ENCODE measurements at regions not wholly inside any gene's neighbourhood (a gene's known extent, or its start where the extent isn't known, plus 50 kb on each side); places are given as distances from the start of the nearest gene placed in this dataset.

- no peak for TF ChIP-seq CTCF (IDR thresholded peaks at IDR 0.05; ENCODE audit: partially characterized antibody, unreplicated experiment)
- no peak for DNase-seq
- H3K4me3 Mint-ChIP-seq (ENCODE audit: unreplicated experiment): no peak overlapping the region
- H3K9me3 Mint-ChIP-seq (ENCODE audit: unreplicated experiment): peaks cover 1% of the 10 kb centered on the region
- H3K36me3 Mint-ChIP-seq (ENCODE audit: unreplicated experiment): no peaks in the 10 kb centered on the region
- no peaks in the 10 kb centered on the region for H3K27me3 Mint-ChIP-seq (ENCODE audit: unreplicated experiment)
- no peak overlapping the region for H3K27ac Mint-ChIP-seq (ENCODE audit: unreplicated experiment)
- H3K4me1 Mint-ChIP-seq (ENCODE audit: low read depth, unreplicated experiment): peaks cover 6% of the 10 kb centered on the region
Measured at GRCh38 chr2:150885236-150885635, 376.4 kb downstream of the RBM43 start.

GRCh38 chr2:150883613-150883895 lies 378.1 kb downstream of the RBM43 start:
- Mint-ChIP-seq H3K4me1 (ENCODE audit: low read depth, unreplicated experiment) (peaks cover 3% of the 10 kb centered on the region), H3K9me3 (ENCODE audit: unreplicated experiment) (peaks cover 1% of the 10 kb centered on the region), H3K27ac (ENCODE audit: unreplicated experiment) (no peak overlapping the region), H3K27me3 (ENCODE audit: unreplicated experiment) (no peaks in the 10 kb centered on the region), H3K4me3 (ENCODE audit: unreplicated experiment) (no peak overlapping the region), H3K36me3 (ENCODE audit: unreplicated experiment) (no peaks in the 10 kb centered on the region)
- DNase-seq: no peak
- no peak for TF ChIP-seq CTCF (IDR thresholded peaks at IDR 0.05; ENCODE audit: partially characterized antibody, unreplicated experiment)

- TF ChIP-seq CTCF (IDR thresholded peaks at IDR 0.05; ENCODE audit: partially characterized antibody, unreplicated experiment): no peak
- no peak overlapping the region for H3K4me3 Mint-ChIP-seq (ENCODE audit: unreplicated experiment)
- no peaks in the 10 kb centered on the region for H3K36me3 Mint-ChIP-seq (ENCODE audit: unreplicated experiment)
- H3K27me3 Mint-ChIP-seq (ENCODE audit: unreplicated experiment): no peaks in the 10 kb centered on the region
- H3K4me1 Mint-ChIP-seq (ENCODE audit: low read depth, unreplicated experiment): peaks cover 3% of the 10 kb centered on the region
- no peak for DNase-seq
- H3K27ac Mint-ChIP-seq (ENCODE audit: unreplicated experiment): no peak overlapping the region
- peaks cover 1% of the 10 kb centered on the region for H3K9me3 Mint-ChIP-seq (ENCODE audit: unreplicated experiment)
Measured at GRCh38 chr2:150882751-150883612, 378.7 kb downstream of the RBM43 start.

GRCh38 chr2:150880986-150881385 lies 380.7 kb downstream of the RBM43 start:
- Mint-ChIP-seq H3K4me1 (ENCODE audit: low read depth, unreplicated experiment) (peaks cover 3% of the 10 kb centered on the region), H3K27me3 (ENCODE audit: unreplicated experiment) (no peaks in the 10 kb centered on the region), H3K27ac (ENCODE audit: unreplicated experiment) (no peak overlapping the region), H3K4me3 (ENCODE audit: unreplicated experiment) (no peak overlapping the region), H3K36me3 (ENCODE audit: unreplicated experiment) (no peaks in the 10 kb centered on the region), H3K9me3 (ENCODE audit: unreplicated experiment) (peaks cover 1% of the 10 kb centered on the region)
- no peak for DNase-seq
- no peak for TF ChIP-seq CTCF (IDR thresholded peaks at IDR 0.05; ENCODE audit: partially characterized antibody, unreplicated experiment)

GRCh38 chr2:150878356-150878755 lies 383.3 kb downstream of the RBM43 start:
- Mint-ChIP-seq H3K9me3 (ENCODE audit: unreplicated experiment) (no peaks in the 10 kb centered on the region), H3K36me3 (ENCODE audit: unreplicated experiment) (no peaks in the 10 kb centered on the region), H3K27me3 (ENCODE audit: unreplicated experiment) (no peaks in the 10 kb centered on the region), H3K27ac (ENCODE audit: unreplicated experiment) (no peak overlapping the region), H3K4me1 (ENCODE audit: low read depth, unreplicated experiment) (no peaks in the 10 kb centered on the region), H3K4me3 (ENCODE audit: unreplicated experiment) (no peak overlapping the region)
- no peak for TF ChIP-seq CTCF (IDR thresholded peaks at IDR 0.05; ENCODE audit: partially characterized antibody, unreplicated experiment)
- DNase-seq: no peak

Data from glutamatergic neuron (in vitro differentiated cells).